ENCODE measurements at regions not wholly inside any gene's neighbourhood (a gene's known extent, or its start where the extent isn't known, plus 50 kb on each side); places are given as distances from the start of the nearest gene placed in this dataset.

- TF ChIP-seq CTCF (conservative IDR thresholded peaks at IDR 0.05; ENCODE audit: low read depth, low read length) (no peak), EZH2 (IDR thresholded peaks at IDR 0.05; ENCODE audit: low read length, unreplicated experiment) (no peak)
Measured at GRCh38 chr2:220891405-220891804, 680.7 kb downstream of the EPHA4 start.
